Esophagus muscularis mucosa (tissue), 3 donors: ENCODE measurements at regions not wholly inside any gene's neighbourhood (a gene's known extent, or its start where the extent isn't known, plus 50 kb on each side); places are given as distances from the start of the nearest gene placed in this dataset.

Experiments
- POLR2A ChIP-seq: fragments of 450-650 bp; IDR thresholded peaks from one replicate; pipeline ENCODE4 v1.6.1; 2017; ENCODE audit warnings: antibody characterized with exemption, moderate library complexity, mild to moderate bottlenecking, low read depth
- TF ChIP-seq, protein P1 (sequence below), 3 experiments: fragments of 200-600 bp in 2 of 3; fragments of 450-650 bp in 1 of 3; sonication (generic) in 2 of 3; IDR thresholded peaks; one replicate each; pipeline ENCODE4 v1.5.1; 2017 to 2019; ENCODE audit warnings: antibody characterized with exemption in 3 of 3, mild to moderate bottlenecking in 2 of 3, moderate library complexity in 1 of 3

DNA sequence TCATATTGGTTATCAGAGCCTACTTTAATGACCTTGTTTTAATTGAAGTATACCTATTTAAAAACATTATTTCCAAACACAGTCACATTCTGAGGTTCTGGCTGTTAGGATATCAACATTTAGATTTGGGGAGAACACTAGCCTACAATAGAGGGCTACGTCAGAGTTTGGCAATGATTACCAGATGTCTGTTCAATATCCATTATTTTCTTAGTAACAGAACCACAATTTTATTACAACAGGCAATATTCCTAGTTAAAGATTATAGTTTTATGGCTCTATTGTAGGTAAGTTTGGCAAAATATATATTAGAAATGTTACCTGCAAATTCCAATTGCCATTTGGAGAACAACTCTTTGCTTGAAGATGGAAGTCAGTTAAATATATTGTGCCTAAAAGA, 1163.1 kb upstream of the MIR17HG start:
- TF ChIP-seq, protein P1, sequence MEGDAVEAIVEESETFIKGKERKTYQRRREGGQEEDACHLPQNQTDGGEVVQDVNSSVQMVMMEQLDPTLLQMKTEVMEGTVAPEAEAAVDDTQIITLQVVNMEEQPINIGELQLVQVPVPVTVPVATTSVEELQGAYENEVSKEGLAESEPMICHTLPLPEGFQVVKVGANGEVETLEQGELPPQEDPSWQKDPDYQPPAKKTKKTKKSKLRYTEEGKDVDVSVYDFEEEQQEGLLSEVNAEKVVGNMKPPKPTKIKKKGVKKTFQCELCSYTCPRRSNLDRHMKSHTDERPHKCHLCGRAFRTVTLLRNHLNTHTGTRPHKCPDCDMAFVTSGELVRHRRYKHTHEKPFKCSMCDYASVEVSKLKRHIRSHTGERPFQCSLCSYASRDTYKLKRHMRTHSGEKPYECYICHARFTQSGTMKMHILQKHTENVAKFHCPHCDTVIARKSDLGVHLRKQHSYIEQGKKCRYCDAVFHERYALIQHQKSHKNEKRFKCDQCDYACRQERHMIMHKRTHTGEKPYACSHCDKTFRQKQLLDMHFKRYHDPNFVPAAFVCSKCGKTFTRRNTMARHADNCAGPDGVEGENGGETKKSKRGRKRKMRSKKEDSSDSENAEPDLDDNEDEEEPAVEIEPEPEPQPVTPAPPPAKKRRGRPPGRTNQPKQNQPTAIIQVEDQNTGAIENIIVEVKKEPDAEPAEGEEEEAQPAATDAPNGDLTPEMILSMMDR (IDR thresholded peaks at IDR 0.05) = no peak
- TF ChIP-seq POLR2A = no peak
